ENCODE measurements at regions not wholly inside any gene's neighbourhood (a gene's known extent, or its start where the extent isn't known, plus 50 kb on each side); places are given as distances from the start of the nearest gene placed in this dataset.

- no peak for DNase-seq
- H3K27ac ChIP-seq (ENCODE audit: low read length), result no peak overlapping the region
Measured at GRCh38 chr9:14560194-14560593, 133.0 kb downstream of the ZDHHC21 start.

DNA sequence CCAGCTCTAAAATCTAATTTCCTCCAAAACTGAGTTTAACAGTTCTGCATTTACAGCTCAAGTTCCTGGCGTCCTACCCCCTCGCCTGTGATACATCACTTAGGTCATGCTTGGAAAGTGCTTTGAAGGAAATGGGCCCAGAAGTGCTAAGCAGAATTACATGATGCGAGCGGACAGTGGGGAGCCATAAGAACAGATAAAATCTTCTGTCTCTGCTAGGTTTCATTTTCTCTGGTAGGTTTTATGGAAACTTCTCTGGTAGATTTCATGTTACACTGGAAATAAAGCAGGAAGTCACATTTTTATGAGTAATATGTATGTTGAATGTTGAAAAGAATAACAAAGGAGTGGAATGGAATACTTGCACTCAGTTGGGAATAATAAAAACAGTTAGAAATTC, 138.3 kb downstream of the ZDHHC21 start:
- H3K27me3 ChIP-seq (ENCODE audit: control insufficient read depth, insufficient read depth, low read length), result no peaks in the 10 kb centered on the region
- H3K27ac ChIP-seq (ENCODE audit: low read length), result no peak overlapping the region
- WGBS (ENCODE audit: insufficient coverage, low lambda C conversion rate), result no CpG with 5 or more reads among the region's 4 CpGs
- H3K36me3 ChIP-seq (ENCODE audit: control insufficient read depth, insufficient read depth, low read length), result no peaks in the 10 kb centered on the region
- no peaks in the 10 kb centered on the region for H3K9me3 ChIP-seq (ENCODE audit: control insufficient read depth, low read depth, low read length)
- no peaks in the 10 kb centered on the region for H3K4me1 ChIP-seq (ENCODE audit: control insufficient read depth, insufficient read depth, low read length)
- DNase-seq, result no peak
- no peak overlapping the region for H3K4me3 ChIP-seq (ENCODE audit: low read length)

More at GRCh38 chr9:14560194-14560593, 133.0 kb downstream of the ZDHHC21 start:
- H3K4me3 ChIP-seq (ENCODE audit: low read length), result no peak overlapping the region
- H3K27me3 ChIP-seq (ENCODE audit: control insufficient read depth, insufficient read depth, low read length), result no peaks in the 10 kb centered on the region
- H3K36me3 ChIP-seq (ENCODE audit: control insufficient read depth, insufficient read depth, low read length), result no peaks in the 10 kb centered on the region
- H3K4me1 ChIP-seq (ENCODE audit: control insufficient read depth, insufficient read depth, low read length), result no peaks in the 10 kb centered on the region
- no peaks in the 10 kb centered on the region for H3K9me3 ChIP-seq (ENCODE audit: control insufficient read depth, low read depth, low read length)
- 96% methylated on average over 2 of the region's 2 CpGs for whole genome bisulfite sequencing (ENCODE audit: insufficient coverage, low lambda C conversion rate)

- no peak overlapping the region for H3K27ac ChIP-seq (ENCODE audit: low read length)
- H3K36me3 ChIP-seq (ENCODE audit: control insufficient read depth, insufficient read depth, low read length), result no peaks in the 10 kb centered on the region
- 50% methylated on average over 2 of the region's 5 CpGs for WGBS (ENCODE audit: insufficient coverage, low lambda C conversion rate)
Measured at GRCh38 chr9:14547245-14548060, 145.8 kb downstream of the ZDHHC21 start.

DNA sequence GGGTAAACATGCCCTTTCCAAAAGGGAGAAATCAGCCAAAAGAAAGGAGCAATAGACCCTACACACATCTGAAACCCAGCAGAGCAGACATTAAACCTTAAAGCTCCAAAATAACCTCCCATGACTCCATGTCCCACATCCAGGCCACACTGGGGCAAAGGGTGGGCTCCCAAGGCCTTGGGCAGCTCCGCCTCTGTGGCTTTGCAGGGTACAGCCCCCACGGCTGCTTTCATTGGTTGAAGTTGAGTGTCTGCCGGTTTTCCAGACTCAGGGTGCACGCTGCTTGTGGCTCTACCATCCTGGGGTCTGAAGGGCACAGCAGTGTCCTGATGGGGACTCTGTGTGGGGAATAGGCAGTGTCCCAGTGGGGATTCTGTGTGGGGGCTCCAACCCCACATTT, 146.5 kb downstream of the ZDHHC21 start:
- no peak for DNase-seq
- H3K36me3 ChIP-seq (ENCODE audit: control insufficient read depth, insufficient read depth, low read length), result no peaks in the 10 kb centered on the region
- H3K9me3 ChIP-seq (ENCODE audit: control insufficient read depth, low read depth, low read length), result no peaks in the 10 kb centered on the region
- no peaks in the 10 kb centered on the region for H3K27me3 ChIP-seq (ENCODE audit: control insufficient read depth, insufficient read depth, low read length)
- H3K4me1 ChIP-seq (ENCODE audit: control insufficient read depth, insufficient read depth, low read length), result no peaks in the 10 kb centered on the region
- no CpG with 5 or more reads among the region's 4 CpGs for WGBS (ENCODE audit: insufficient coverage, low lambda C conversion rate)
- no peak overlapping the region for H3K4me3 ChIP-seq (ENCODE audit: low read length)
- H3K27ac ChIP-seq (ENCODE audit: low read length), result no peak overlapping the region

More at GRCh38 chr9:14547245-14548060, 145.8 kb downstream of the ZDHHC21 start:
- Histone ChIP-seq H3K4me3 (ENCODE audit: low read length) (no peak overlapping the region), H3K27me3 (ENCODE audit: control insufficient read depth, insufficient read depth, low read length) (no peaks in the 10 kb centered on the region), H3K9me3 (ENCODE audit: control insufficient read depth, low read depth, low read length) (no peaks in the 10 kb centered on the region), H3K4me1 (ENCODE audit: control insufficient read depth, insufficient read depth, low read length) (no peaks in the 10 kb centered on the region)
- DNase-seq, result no peak

DNA sequence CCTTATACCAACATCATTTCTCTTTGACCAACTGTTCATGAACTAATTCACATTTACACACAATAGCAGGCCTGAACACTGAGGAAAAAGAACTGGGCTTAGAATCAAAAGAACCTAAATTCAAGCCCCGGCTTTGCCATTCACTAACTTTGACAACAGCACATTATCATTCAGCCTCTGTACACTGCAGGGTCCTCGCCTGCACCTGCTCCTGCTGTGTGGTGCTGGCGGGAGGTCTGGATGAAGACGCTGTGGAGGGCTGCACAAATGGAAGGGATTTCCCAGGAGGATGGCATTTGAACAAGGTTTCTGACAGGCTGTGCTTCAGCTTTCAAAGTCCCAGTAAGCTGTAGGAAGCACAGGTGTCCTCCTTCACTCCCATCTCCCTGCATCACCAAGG, 151.2 kb downstream of the ZDHHC21 start:
- no peaks in the 10 kb centered on the region for H3K36me3 ChIP-seq (ENCODE audit: control insufficient read depth, insufficient read depth, low read length)
- H3K9me3 ChIP-seq (ENCODE audit: control insufficient read depth, low read depth, low read length), result no peaks in the 10 kb centered on the region
- H3K4me3 ChIP-seq (ENCODE audit: low read length), result no peak overlapping the region
- no peaks in the 10 kb centered on the region for H3K4me1 ChIP-seq (ENCODE audit: control insufficient read depth, insufficient read depth, low read length)
- no peaks in the 10 kb centered on the region for H3K27me3 ChIP-seq (ENCODE audit: control insufficient read depth, insufficient read depth, low read length)
- H3K27ac ChIP-seq (ENCODE audit: low read length), result no peak overlapping the region
- no CpG with 5 or more reads among the region's 4 CpGs for WGBS (ENCODE audit: insufficient coverage, low lambda C conversion rate)
- DNase-seq, result no peak

DNA sequence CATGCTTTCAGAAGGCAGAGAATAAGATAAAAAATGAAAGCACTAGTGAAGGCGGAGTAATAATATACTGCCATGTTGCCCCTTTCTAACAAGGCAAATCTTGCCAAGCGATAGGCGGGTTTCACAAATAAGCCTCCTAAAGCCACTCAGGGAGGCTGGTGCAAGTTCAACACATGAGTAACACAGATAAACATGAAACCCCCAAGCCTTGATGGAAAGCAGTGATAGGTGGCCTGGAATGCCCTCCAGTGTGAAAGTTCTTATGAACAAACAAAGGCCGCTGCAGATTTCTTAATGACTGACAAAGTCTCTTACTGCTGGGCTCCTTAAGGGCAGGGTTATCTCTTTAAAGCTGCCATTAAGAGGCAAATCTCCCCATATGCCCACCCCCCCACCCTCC, 154.7 kb downstream of the ZDHHC21 start:
- no CpG with 5 or more reads among the region's 4 CpGs for WGBS (ENCODE audit: insufficient coverage, low lambda C conversion rate)

DNA sequence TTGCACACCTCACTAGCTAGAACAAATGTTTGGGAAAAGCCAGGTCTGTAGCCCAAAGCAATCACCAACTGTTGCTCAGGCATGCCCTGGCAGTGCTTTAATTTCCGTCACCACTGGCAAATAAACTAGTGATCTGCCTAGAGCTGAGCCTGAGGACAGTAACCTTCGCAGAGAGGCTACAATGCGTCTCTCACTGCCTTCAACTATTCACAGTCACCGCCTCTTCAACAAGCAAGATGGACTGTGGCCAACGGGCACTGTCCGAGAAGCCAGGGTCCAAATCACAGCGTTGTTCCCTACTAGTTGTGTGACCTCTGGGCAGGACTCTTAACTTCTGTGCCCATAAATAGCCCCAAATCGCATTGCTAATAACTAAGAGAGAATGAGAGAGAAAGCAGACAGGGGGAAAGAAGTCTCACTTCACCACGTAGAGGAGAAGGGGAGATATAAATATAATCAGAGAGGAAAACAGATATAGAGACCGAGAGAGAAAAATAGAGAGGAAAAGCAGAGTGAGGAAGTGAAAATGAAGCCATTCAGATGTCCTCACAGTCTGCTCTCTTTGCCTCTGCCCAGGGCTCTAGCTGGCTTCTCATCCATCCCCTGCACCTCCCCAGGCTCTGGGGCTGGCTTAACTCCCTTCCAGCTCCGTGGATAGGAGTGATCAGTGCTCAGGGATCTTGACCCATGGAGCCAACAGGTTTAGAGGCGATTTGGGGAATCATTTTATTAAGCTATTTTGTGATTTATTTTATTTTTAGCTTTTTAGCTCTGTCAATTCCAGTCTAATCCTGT, 157.9 kb downstream of the ZDHHC21 start:
- WGBS (ENCODE audit: insufficient coverage, low lambda C conversion rate), result 94% methylated on average over 2 of the region's 12 CpGs
- DNase-seq, result no peak

More for the DNA sequence above, 154.7 kb downstream of the ZDHHC21 start:
- Histone ChIP-seq H3K27me3 (ENCODE audit: control insufficient read depth, insufficient read depth, low read length) (peaks cover 12% of the 10 kb centered on the region), H3K27ac (ENCODE audit: low read length) (no peak overlapping the region), H3K9me3 (ENCODE audit: control insufficient read depth, low read depth, low read length) (no peaks in the 10 kb centered on the region), H3K4me3 (ENCODE audit: low read length) (no peak overlapping the region), H3K36me3 (ENCODE audit: control insufficient read depth, insufficient read depth, low read length) (no peaks in the 10 kb centered on the region), H3K4me1 (ENCODE audit: control insufficient read depth, insufficient read depth, low read length) (peaks cover 2% of the 10 kb centered on the region)
- DNase-seq, result no peak

DNA sequence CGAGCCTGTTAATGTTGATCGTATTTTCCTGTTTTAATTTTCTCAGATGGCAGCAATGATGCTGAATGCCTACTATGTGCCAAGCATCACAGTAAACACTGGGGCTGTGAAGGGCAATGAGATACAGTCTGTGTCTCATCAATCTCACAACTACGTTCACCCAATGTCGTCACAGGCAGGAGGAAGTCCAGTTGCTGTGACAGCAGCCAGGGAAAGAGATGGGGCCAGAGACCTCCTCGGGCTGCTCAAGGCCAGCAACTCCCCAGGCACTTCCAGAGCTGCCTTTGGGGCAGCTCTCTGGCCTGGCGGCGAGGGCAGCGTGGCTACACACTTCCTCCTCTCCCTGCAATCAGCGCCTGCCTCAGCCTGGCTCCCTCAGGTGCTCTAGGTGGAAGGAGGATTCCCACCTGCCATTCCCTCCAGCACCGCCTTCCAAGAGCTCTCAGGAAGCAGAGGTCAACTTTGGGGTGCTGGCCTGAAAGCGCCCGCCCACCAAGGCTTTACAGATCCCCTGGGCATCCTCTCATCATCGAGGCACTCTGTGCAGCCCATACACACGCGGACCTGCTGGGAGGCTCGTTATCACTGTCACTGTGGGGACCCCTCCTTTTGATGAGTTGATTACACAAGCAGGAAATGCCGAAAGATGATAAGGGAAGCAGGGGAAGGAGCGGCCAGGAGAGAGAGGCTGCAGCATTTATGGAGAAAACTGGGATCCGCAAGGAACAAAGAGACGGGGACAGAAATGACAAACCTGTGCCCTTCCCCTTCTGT, 159.2 kb downstream of the ZDHHC21 start:
- Histone ChIP-seq H3K4me3 (ENCODE audit: low read length) (no peak overlapping the region), H3K9me3 (ENCODE audit: control insufficient read depth, low read depth, low read length) (no peaks in the 10 kb centered on the region), H3K36me3 (ENCODE audit: control insufficient read depth, insufficient read depth, low read length) (no peaks in the 10 kb centered on the region), H3K4me1 (ENCODE audit: control insufficient read depth, insufficient read depth, low read length) (peaks cover 5% of the 10 kb centered on the region), H3K27ac (ENCODE audit: low read length) (no peak overlapping the region), H3K27me3 (ENCODE audit: control insufficient read depth, insufficient read depth, low read length) (peaks cover 12% of the 10 kb centered on the region)
- 0% methylated on average over 1 of the region's 20 CpGs for WGBS (ENCODE audit: insufficient coverage, low lambda C conversion rate)
- DNase-seq, result no peak

More for the DNA sequence above, 157.9 kb downstream of the ZDHHC21 start:
- H3K27ac ChIP-seq (ENCODE audit: low read length), result no peak overlapping the region
- no peak overlapping the region for H3K4me3 ChIP-seq (ENCODE audit: low read length)
- H3K27me3 ChIP-seq (ENCODE audit: control insufficient read depth, insufficient read depth, low read length), result peaks cover 12% of the 10 kb centered on the region
- no peaks in the 10 kb centered on the region for H3K9me3 ChIP-seq (ENCODE audit: control insufficient read depth, low read depth, low read length)
- H3K4me1 ChIP-seq (ENCODE audit: control insufficient read depth, insufficient read depth, low read length), result peaks cover 5% of the 10 kb centered on the region
- H3K36me3 ChIP-seq (ENCODE audit: control insufficient read depth, insufficient read depth, low read length), result no peaks in the 10 kb centered on the region

- DNase-seq, result peak; percentile 12 to 47
- H3K9me3 ChIP-seq (ENCODE audit: control insufficient read depth, low read depth, low read length), result no peaks in the 10 kb centered on the region
- H3K27me3 ChIP-seq (ENCODE audit: control insufficient read depth, insufficient read depth, low read length), result peaks cover 12% of the 10 kb centered on the region
- no CpG with 5 or more reads among the region's 7 CpGs for WGBS (ENCODE audit: insufficient coverage, low lambda C conversion rate)
- no peak overlapping the region for H3K4me3 ChIP-seq (ENCODE audit: low read length)
- no peaks in the 10 kb centered on the region for H3K36me3 ChIP-seq (ENCODE audit: control insufficient read depth, insufficient read depth, low read length)
- H3K4me1 ChIP-seq (ENCODE audit: control insufficient read depth, insufficient read depth, low read length), result peaks cover 5% of the 10 kb centered on the region
- no peak overlapping the region for H3K27ac ChIP-seq (ENCODE audit: low read length)
Measured at GRCh38 chr9:14532456-14533115, 160.6 kb downstream of the ZDHHC21 start.
